ENCODE measurements at regions not wholly inside any gene's neighbourhood (a gene's known extent, or its start where the extent isn't known, plus 50 kb on each side); places are given as distances from the start of the nearest gene placed in this dataset.

- DNase-seq (ENCODE audit: insufficient read length, low spot score) (no peak), FAIRE-seq (no peak)
- no peak for TF ChIP-seq CTCF (IDR thresholded peaks at IDR 0.05; ENCODE audit: insufficient read depth, missing control alignments)
These were observed 364.0 kb downstream of the OLFM3 start for GRCh38 chr1:101632548-101633272.

DNA sequence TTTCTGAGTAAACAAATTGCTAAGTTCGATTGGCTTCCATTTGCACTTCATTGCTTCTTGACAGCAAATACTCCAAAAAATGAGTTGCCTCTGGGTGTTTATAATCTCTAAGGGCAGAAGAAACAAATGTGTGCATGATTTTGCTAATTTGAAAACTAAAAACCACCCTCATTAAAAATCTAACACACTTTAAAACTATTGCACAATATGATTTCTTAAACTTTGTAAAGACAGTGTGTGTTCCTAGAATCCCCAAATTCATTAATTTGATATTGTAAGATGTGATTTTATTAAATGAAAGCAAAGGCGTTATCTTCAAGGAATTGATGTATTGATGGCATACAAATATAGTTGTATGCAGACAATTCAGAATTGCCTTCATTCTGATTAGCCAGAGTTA lies 350.9 kb downstream of the OLFM3 start:
- FAIRE-seq (no peak), DNase-seq (ENCODE audit: insufficient read length, low spot score) (no peak)
- no peak for TF ChIP-seq CTCF (IDR thresholded peaks at IDR 0.05; ENCODE audit: insufficient read depth, missing control alignments)

GRCh38 chr1:101652484-101652883 lies 344.2 kb downstream of the OLFM3 start:
- DNase-seq (ENCODE audit: insufficient read length, low spot score) (no peak), FAIRE-seq (no peak)
- no peak for TF ChIP-seq CTCF (IDR thresholded peaks at IDR 0.05; ENCODE audit: insufficient read depth, missing control alignments)

DNA sequence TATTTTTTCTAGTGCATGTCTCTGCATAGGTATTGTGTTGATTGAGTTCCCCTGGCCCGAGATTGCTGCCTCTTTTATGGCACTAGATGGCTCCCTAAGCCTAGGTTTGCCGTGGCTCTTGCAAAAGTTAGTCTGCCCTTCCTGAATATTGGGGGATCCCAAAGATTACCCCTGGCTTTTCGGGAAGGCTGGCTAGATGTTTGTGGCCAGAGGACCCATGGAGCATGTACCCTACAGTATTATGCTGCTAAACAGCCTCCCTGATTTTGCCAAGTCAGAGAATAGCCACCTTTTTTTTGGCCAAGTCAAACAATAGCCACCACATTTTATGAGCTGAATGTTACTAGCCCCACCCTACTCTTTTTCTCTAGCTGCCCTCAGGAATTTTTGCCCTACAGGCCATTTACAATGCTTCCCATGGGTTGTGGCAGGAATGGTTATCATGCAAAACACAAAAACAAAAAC lies 343.2 kb downstream of the OLFM3 start:
- FAIRE-seq (no peak), DNase-seq (ENCODE audit: insufficient read length, low spot score) (no peak)
- peak; percentile 45 for TF ChIP-seq CTCF (IDR thresholded peaks at IDR 0.05; ENCODE audit: insufficient read depth, missing control alignments)

DNA sequence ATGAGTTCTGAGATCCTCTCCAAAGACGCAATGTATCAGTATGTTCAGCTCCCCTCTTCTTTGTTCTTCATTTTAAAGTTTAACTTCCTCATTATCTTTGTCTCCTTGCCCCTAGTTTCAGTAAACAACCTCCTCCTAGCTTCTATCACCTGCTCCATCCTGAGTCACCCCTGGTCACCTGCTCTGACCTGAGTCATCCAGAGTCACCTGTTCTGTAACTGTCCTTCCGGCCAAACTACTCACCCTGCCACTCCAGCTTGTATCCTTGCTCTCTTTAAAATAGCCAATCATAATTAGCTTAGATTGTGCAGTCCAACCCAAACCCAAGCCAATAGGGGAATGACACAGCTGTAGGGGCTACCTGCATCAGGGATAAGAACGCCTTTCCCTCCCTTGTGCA lies 332.0 kb downstream of the OLFM3 start:
- TF ChIP-seq CTCF (IDR thresholded peaks at IDR 0.05; ENCODE audit: insufficient read depth, missing control alignments) = no peak
- FAIRE-seq = no peak
- DNase-seq (ENCODE audit: insufficient read length, low spot score) = no peak

DNA sequence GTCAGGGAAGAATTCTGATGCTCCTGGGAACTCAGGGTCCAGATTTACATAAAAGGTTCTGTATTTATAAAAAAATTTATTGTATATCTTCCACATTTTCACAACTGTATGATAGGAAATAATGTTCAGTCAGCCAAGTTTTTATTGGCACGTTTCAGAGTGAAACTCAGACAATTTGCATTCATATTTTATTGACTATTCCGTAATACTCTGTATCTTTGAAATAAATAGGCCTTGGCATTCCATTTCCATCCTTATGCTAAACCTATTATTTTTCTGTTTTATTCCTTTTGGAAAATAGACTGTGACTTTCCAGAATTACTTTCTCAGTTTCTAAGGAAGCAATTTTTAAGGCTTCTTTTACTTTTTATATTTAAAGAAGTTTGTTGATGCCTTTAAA lies 329.0 kb downstream of the OLFM3 start:
- FAIRE-seq (no peak), DNase-seq (ENCODE audit: insufficient read length, low spot score) (no peak)
- TF ChIP-seq CTCF (IDR thresholded peaks at IDR 0.05; ENCODE audit: insufficient read depth, missing control alignments) = no peak

- TF ChIP-seq CTCF (IDR thresholded peaks at IDR 0.05; ENCODE audit: insufficient read depth, missing control alignments) = no peak
- FAIRE-seq (no peak), DNase-seq (ENCODE audit: insufficient read length, low spot score) (no peak)
These were observed 313.6 kb downstream of the OLFM3 start for GRCh38 chr1:101683136-101683535.

Measured in D721Med (cell line).